ENCODE measurements at regions not wholly inside any gene's neighbourhood (a gene's known extent, or its start where the extent isn't known, plus 50 kb on each side); places are given as distances from the start of the nearest gene placed in this dataset.
A peak's percentile ranks its signal among the peaks of the same experiment; 100 is the strongest.
"Not testable (repeated sequence)": the region's sequence is repeated elsewhere in the genome, so short reads cannot be mapped to it uniquely, and the experiment has no call there.

- no peak for DNase-seq
Measured at GRCh38 chrX:13518126-13518525, 51.3 kb upstream of the EGFL6 start.

DNA sequence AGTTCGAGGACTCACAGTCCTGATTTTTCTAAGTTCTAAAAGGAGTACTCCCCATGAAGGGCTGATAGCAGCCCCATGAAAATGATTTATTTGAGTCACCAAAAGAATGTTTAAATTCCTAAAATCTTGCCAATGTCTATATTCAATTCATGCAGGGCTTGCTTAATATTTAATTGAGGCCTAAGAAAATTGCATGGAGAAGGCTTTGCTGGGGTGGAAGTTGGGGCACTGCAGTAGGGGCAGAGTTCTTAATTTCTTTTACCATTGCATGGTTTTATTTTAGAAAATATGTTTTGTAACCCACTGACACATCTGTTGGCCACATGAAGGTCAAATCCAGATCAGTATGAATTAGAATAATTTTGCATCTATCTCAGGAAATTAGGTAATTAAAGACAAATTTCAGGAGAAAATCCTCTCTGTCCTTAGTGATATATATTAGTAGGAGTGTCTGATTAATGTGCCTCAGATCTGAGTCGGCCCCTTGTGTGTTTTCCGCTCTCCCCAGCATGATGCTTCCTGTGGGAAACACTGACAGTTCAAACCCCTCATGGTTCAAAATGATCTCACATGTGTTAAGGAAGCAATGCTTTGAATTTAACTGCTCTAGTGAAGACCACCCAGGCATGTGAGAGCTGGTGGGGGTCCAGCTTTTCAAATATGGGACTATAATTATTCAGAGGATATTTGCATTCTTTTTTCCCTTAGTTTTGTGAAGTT, 54.0 kb upstream of the EGFL6 start:
- DNase-seq: no peak

- no peak for DNase-seq
Measured at GRCh38 chrX:13511944-13512330, 57.5 kb upstream of the EGFL6 start.

DNA sequence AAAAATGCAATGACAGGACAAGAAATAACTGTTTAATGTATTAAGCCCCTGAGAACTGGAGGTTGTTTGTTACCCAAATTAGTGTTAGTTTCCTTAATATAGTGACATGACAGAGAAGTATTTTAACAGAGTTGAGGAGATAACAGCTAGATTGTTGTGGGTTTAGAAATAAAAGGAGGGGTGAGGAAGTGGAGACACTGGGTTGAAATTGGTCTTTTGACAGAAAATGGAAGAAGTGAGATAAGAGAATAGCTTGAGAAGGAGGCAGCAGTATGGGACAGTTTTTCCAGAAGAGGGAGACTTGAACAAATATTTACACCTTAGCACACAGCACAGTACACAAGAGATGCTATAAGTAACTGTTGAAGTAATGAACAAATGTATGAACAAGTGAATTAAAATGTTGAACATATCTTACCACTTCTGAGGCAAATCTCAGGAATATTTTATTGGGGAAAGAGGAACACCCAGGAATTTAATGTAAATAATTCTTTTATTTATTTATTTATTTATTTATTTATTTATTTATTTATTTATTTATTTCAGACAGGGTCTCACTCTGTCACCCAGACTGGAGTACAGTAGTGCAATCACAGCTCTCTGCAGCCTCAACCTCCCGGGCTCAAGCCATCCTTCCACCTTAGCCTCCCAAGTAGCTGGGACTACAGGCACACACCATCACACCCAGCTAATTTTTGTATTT, 58.0 kb upstream of the EGFL6 start:
- no peak for DNase-seq

DNA sequence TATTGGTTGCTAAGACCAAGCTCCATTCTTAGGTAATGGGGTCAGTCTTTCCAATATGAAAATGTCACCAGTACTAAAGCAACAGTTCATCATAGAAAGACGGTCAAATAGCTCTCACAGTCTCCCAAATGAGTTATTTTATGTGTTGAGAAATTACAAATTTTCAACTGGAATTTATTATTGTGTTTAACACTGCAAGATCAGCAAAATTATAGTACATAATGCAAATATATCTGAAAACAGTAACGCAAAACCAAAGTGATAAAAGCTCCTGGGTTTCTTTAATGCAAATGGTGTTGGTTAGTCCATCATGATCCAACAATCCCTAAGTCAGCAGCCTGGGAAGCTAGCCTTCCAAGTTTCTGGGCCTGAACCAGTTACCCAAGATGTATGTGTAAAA, 61.5 kb upstream of the EGFL6 start:
- no peak for DNase-seq

DNA sequence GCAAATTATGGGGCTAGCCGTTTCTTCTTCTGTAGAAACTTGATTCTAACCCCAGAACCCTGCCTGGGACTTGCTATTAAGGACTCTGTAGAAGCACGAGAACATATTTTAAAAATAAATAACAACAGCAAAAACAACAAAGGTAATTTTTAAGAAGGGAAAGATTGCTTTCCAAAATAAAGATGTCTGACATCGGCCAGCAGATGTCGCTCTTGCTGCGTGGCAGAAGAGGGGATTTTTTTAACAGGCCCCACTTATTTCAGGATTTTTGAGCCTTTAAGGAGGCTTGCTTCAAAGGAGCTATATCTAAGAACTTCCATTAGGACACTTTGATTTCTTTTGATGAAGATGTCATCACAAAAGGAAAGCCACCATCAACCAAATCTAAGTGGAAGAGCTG, 62.8 kb upstream of the EGFL6 start:
- peak; percentile 0 to 13 (median 6) for DNase-seq

GRCh38 chrX:13502590-13502989, 66.8 kb upstream of the EGFL6 start:
- DNase-seq: no peak

GRCh38 chrX:13499736-13500135, 69.7 kb upstream of the EGFL6 start:
- DNase-seq: no peak

DNA sequence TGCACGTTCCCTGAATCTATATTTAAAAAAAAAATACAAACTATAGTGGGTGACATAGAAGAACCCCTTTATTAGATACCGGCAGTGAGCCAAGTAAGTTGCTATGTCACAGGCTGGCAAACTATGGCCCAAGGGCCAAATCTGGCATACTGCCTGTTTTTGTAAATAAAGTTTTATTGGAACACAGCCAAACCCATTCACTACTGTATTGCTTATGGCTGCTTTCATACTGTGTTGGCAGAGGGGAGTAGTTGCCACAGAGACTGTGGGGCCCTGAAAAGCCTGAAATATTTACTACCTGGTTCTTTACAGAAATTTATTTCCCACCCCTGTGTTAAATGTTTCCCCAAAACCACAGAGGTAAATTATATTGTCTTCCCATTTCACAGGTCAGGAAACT, 71.2 kb upstream of the EGFL6 start:
- DNase-seq: no peak

GRCh38 chrX:13495232-13495631, 74.2 kb upstream of the EGFL6 start:
- no peak for DNase-seq

DNA sequence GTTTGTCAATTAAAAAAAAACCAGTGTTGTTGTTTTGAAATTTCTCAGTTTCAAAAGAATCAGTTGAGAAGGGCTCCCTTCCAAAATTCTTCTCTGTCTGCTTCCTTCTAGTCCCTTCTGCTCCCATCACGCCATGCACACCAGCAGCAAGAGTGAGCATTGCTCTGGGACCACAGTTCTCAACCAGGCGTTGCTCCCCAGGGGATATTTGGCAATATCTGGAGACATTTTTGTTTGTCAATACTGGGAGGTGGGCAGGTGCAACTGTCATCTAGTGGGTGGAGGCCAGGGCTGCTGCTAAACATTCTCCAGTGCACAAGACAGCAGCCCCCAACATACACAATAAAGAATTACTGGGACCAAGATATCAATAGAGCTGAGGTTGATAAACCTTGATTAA, 74.8 kb upstream of the EGFL6 start:
- no peak for DNase-seq

DNA sequence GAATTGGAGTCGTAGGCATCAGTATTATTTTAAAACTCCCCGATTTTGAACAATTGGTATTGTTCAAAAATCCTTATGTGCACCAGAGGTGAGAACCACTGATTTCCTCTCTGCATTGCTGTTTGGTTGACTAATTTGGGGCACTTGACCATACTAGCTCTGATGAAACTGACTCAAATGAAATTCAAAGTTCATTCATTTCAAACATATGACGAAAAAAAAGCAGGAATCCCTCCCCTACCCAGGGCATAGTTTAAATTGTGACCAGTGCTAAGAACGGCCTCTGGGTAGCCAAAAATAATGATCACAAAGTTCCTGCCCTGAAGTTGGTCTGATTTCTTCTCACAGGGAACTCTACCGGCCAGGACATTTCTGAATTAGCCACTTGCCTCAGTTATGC, 75.7 kb upstream of the EGFL6 start:
- DNase-seq: no peak

DNA sequence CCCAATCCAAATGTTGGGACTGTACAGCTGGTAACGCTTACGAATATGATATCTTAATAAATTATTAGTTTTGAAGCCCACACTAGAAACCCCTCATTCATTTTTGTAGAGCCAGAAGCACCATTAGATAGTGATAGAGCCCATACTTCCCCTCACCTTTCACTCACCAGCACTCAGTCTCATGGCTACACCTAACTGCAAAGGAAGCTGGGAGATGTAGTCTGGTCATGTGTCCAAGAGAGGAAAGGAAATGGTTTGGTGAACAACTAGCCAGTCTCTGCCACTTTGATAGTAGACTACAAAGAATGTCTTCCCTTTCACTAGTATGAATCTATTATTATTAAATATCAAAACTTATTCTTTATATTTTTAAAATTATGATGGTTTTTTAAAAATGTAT, 77.1 kb upstream of the EGFL6 start:
- no peak for DNase-seq

- DNase-seq: no peak
Measured at GRCh38 chrX:13491061-13491460, 78.3 kb upstream of the EGFL6 start.

GRCh38 chrX:13489454-13489853, 79.9 kb upstream of the EGFL6 start:
- DNase-seq: no peak

DNA sequence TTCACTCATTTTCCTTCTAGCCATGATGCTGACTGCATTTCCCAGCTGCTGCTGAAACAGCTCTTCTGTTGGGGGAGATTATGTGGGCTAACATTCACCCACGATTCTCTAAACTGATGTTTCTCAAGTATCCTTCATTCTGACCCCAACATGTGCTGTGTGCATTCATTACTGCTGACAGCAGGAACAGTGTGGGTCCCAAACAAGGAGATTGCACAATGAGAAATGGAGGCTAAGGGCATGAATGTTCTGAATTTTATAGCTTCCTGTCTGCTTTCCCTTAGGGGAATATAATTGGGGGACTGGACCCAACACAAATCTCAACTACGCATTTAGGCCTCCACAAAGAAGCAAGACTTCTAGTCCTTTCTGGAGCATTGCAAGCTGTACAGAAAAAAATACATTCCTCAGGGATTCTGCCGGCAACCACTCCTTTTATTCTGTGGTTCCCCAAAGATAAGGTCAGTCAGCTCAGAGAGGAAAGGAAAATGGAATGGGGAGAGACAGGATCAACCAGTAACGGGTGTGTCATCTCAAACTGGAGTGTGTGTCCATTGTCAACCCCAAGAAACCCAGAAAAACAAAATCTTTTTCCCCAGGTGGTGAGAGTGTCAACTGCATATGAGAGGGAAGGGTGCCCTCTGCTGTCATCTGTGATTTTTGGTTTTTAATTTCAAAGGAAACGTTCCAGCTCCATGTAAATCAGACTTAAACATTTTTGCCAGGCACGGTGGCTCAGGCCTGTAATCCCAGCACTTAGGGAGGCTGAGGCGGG, 81.5 kb upstream of the EGFL6 start:
- peak in 3 of 4 experiments; percentile 0 to 2 (median 1) for DNase-seq

DNA sequence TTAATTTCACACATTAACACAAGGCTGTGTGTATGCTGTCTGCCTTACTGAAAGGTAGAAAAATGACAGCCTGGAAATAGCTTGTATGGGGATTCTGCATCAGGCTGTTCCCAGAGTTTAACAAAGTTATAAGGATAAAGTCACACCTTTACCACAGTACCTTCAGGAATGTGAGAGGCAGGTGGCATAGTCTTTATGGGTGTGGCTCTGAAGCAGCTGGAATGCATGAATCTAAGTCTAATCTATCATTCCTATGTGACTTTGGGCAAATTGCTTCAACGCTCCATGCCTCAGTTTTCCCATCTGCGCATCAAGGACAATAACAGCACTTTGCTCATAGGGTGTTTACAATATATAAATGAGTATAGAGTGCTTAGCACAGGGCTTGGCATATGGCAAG, 84.2 kb upstream of the EGFL6 start:
- DNase-seq: no peak

GRCh38 chrX:13483773-13484172, 85.6 kb upstream of the EGFL6 start:
- no peak for DNase-seq

DNA sequence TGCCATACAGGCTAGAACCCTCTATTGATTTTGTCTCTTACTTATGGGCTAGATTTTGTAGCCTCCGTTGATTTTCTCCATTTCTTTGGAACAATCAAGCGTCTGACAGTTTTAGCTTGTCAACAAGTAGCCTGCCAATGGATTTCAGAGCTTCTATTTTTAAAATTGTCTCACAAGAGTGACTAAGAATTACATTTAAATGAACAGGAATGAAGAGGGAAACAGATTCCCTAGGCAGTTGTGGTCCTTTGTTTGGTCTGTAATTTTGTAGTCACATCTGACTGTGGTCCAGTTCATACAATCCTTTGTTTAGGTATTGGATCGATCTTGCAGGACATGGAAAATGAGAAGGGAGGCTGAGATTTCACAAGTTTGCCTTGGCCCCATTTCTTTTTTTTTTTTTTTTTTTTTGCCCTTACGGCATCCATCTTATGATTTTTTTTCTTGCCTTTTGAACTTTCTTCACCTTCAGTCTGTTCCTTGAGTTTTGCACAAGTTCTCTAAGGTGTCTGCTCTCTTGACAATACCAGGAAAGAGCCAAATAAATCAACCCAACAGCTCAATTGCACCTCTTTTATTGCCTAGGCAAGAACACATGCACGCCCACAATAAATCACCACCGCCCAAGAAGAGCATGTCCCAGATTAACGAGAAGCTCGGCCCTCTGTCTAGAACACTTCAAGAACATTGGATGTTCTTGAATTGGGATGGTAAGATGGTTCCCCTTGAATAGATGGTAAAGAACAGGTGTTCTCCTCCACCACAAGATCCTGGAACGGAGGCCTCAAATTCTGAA, 86.5 kb upstream of the EGFL6 start:
- no peak for DNase-seq

- not testable (repeated sequence) for DNase-seq
Measured at GRCh38 chrX:13480780-13481179, 88.6 kb upstream of the EGFL6 start.

DNA sequence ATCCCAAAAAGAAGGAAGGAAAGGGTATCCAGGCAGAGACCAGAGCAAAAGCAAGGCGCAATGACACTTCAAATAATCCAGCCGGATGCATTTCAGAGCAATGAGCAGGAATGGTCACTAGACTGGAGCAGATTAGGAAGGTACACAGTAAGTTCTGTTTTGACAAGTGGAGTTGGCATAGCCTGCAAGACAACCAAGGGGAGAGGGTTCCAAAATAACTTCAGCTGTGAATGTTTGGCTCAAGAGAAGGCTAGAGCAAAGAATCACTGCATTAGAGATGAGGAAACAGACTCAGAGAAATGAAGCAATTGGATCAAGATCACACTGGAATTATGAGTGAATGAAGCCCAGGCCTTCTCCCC, 90.0 kb upstream of the EGFL6 start:
- no peak for DNase-seq

DNA sequence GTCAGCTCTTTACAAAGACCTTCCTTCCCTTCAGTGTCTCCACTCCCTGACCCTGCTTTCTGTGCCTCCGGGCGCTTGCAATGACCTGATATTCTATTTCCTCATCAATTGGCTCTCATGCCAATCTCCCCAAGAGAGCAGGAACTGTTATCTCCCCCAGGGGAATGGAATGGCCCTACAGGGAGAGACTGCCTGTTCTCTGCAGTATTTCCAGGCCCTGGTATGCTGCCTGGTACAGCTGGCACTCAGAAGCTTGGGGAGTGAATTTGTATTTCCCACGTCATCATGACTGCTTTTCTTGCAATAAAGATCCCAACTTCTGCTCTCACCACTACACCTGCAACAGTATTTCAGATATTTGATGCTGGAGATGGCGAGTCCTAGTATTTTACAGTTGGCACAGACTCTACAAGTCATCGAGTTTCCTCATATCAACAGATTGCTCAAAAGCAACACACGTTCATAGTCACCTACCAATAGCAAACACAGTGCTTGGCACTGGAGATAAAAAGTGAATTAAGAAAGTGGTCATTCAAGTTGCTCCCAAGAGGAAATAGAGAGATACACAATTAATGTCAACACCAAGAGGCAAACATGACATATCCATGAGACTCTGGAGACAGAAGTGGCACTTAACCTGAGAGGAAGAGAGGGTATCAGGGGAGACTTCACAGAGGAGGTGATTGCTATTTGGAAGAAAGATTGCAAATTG, 90.5 kb upstream of the EGFL6 start:
- no peak for DNase-seq

DNA sequence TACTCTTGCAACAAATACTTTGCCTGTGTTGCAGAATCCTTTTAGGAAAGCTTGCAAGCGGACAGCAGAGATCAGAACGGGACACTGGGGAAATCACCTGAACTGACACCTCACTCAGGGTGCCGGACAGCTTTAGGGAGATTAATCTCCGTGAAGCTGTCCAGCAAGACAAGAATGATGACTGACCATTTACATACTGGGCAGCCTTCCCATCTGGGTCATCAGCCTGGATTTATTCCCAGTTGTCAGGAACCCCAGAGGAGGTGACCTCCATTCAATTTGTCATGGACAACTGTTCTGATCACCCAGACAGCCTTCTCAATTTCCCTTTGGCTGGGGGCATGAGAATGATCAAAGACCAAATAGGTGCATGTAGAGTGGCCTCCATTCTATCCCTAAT, 93.0 kb upstream of the EGFL6 start:
- no peak for DNase-seq

All from activated CD4-positive, CD25-positive, alpha-beta regulatory T cell (primary cell).